Stomach (tissue), 8 donors: ENCODE measurements at regions not wholly inside any gene's neighbourhood (a gene's known extent, or its start where the extent isn't known, plus 50 kb on each side); places are given as distances from the start of the nearest gene placed in this dataset.

ENCODE experiments used
- DNase-seq, 2 donors: peaks; one replicate each; pipeline versions ENCODE4 v3.0.0 to v3.0.0-alpha.2; 2013 to 2019
- H3K27ac ChIP-seq, 5 donors: fragments of 200-600 bp in 4 of 5; sonication (generic) in 4 of 5; one replicate each; pipeline ENCODE4 v1.5.1; 2013 to 2019; ENCODE audit warnings: mild to moderate bottlenecking in 1 of 5, moderate library complexity in 1 of 5
- H3K27me3 ChIP-seq, 3 donors: fragments of 200-600 bp; sonication (generic); one replicate each; pipeline ENCODE4 v1.5.1; 2017 to 2019; ENCODE audit warnings: mixed run types in 1 of 3
- H3K36me3 ChIP-seq, 4 donors: fragments of 200-600 bp; sonication (generic); 1 replicate in 3 of 4; 2 replicates in 1 of 4; pipeline ENCODE4 v1.5.1; 2016 to 2019
- H3K4me1 ChIP-seq, 4 donors: fragments of 200-600 bp; sonication (generic); one replicate each; pipeline ENCODE4 v1.5.1; 2016 to 2019
- H3K4me3 ChIP-seq, 4 donors: fragments of 200-600 bp; sonication (generic) in 3 of 4; one replicate each; pipeline ENCODE4 v1.5.1; 2016 to 2019; ENCODE audit warnings: mild to moderate bottlenecking in 1 of 4
- H3K9me3 ChIP-seq, 4 donors: fragments of 200-600 bp; sonication (generic); one replicate each; pipeline ENCODE4 v1.5.1; 2016 to 2019
- EP300 ChIP-seq: sonication (generic); formaldehyde crosslinking; IDR thresholded peaks from one replicate; pipeline ENCODE4 v1.6.1; 2017; ENCODE audit warnings: antibody characterized with exemption
- POLR2A ChIP-seq, 4 donors: fragments of 450-650 bp; IDR thresholded peaks; one replicate each; pipeline ENCODE4 v1.6.1; 2016; ENCODE audit warnings: antibody characterized with exemption in 4 of 4, control low read depth in 2 of 4, mild to moderate bottlenecking in 1 of 4, moderate library complexity in 1 of 4
- POLR2AphosphoS5 ChIP-seq, 3 donors: sonication (generic); formaldehyde crosslinking; IDR thresholded peaks; one replicate each; pipeline ENCODE4 v1.6.1; 2016; ENCODE audit warnings: antibody characterized with exemption in 3 of 3
- WGBS, 5 donors: extraction: QIAGEN DNeasy Blood & Tissue Kit in 3 of 5; methylation state at CpG; one replicate each; pipeline versions ENCODE4 v1.1.5 to v1.1.7; 2013 to 2018; 5-methylcytosine and 5-hydroxymethylcytosine counted together
- intact Hi-C: fragments of 100-400 bp; cut with DNase I; formaldehyde crosslinking; loops from one replicate; pipeline ENCODE4 v1.15.1; 2023; ENCODE audit warnings: low total_unique reads
- TF ChIP-seq, protein P1 (sequence below), 7 experiments: fragments of 450-650 bp in 4 of 7; fragments of 200-600 bp in 3 of 7; sonication (generic) in 3 of 7; IDR thresholded peaks; one replicate each; pipeline ENCODE4 v1.5.1; 2016 to 2019; ENCODE audit warnings: antibody characterized with exemption in 7 of 7, control low read depth in 2 of 7, mild to moderate bottlenecking in 1 of 7
- donor health status: healthy with polysubstance abuse.
- donor health status: Bipolar disorder and iron deficiency.
- donor health status: healthy.

DNA sequence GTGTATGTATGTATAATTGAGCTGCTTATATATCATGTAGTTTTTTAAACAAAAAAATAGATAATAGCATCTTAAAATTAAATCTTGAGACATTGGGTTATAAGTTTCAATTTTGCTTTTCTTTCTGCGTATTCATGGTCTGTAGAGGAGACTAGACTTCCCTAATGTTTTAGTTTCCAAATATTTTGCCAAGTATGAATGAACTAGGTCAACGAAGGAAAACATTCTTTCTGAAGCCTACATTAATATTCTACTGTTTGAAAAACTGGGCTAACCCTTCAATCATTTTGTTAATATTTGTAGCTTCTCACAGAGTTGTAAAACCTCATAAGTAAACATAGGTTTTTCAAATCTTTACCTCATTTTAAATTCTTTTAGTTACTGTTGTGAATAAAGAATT, 592.7 kb downstream of the USP25 start:
- Histone ChIP-seq H3K4me1 (no peaks in the 10 kb centered on the region), H3K9me3 (no peaks in the 10 kb centered on the region), H3K27me3 (no peaks in the 10 kb centered on the region), H3K27ac (no peak overlapping the region), H3K36me3 (no peaks in the 10 kb centered on the region), H3K4me3 (no peak overlapping the region)
- TF ChIP-seq POLR2AphosphoS5 (IDR thresholded peaks at IDR 0.05): no peak
- TF ChIP-seq, protein P1, sequence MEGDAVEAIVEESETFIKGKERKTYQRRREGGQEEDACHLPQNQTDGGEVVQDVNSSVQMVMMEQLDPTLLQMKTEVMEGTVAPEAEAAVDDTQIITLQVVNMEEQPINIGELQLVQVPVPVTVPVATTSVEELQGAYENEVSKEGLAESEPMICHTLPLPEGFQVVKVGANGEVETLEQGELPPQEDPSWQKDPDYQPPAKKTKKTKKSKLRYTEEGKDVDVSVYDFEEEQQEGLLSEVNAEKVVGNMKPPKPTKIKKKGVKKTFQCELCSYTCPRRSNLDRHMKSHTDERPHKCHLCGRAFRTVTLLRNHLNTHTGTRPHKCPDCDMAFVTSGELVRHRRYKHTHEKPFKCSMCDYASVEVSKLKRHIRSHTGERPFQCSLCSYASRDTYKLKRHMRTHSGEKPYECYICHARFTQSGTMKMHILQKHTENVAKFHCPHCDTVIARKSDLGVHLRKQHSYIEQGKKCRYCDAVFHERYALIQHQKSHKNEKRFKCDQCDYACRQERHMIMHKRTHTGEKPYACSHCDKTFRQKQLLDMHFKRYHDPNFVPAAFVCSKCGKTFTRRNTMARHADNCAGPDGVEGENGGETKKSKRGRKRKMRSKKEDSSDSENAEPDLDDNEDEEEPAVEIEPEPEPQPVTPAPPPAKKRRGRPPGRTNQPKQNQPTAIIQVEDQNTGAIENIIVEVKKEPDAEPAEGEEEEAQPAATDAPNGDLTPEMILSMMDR (IDR thresholded peaks at IDR 0.05): no peak
- no peak for TF ChIP-seq POLR2A (IDR thresholded peaks at IDR 0.05)
- TF ChIP-seq EP300: no peak
- WGBS, 5 donors: 32 to 52% (median 35%) methylated on average over 2 of the region's 2 CpGs
- DNase-seq: no peak
- intact Hi-C loops: no loop called here

DNA sequence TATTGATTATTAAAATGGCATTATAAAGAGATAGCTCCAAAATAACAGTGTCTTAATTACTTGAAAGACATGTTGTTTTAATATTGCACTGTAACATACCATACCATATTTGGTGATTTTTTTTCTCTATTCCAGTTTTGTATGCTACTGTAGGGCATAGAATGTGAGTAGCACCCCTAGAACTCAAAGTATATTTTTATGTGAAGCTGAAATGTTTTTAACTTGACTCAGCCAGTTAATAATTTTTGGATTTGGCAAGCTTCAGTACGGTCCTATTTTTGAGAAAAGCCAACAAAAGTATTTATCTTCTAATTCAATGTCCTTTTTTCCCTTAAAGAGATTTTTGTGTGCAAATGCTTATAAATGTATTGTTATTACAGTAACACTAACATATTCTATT, 593.8 kb downstream of the USP25 start:
- TF ChIP-seq, protein P1 (IDR thresholded peaks at IDR 0.05): no peak
- TF ChIP-seq EP300: no peak
- no peak for TF ChIP-seq POLR2A (IDR thresholded peaks at IDR 0.05)
- no peak for TF ChIP-seq POLR2AphosphoS5 (IDR thresholded peaks at IDR 0.05)
- no peak for DNase-seq
- Histone ChIP-seq H3K4me1 (no peaks in the 10 kb centered on the region), H3K9me3 (no peaks in the 10 kb centered on the region), H3K4me3 (no peak overlapping the region), H3K27ac (no peak overlapping the region), H3K27me3 (no peaks in the 10 kb centered on the region), H3K36me3 (no peaks in the 10 kb centered on the region)
- WGBS, 5 donors: 38 to 73% (median 51%) methylated on average over 1 of the region's 1 CpG
- intact Hi-C loops: no loop called here

DNA sequence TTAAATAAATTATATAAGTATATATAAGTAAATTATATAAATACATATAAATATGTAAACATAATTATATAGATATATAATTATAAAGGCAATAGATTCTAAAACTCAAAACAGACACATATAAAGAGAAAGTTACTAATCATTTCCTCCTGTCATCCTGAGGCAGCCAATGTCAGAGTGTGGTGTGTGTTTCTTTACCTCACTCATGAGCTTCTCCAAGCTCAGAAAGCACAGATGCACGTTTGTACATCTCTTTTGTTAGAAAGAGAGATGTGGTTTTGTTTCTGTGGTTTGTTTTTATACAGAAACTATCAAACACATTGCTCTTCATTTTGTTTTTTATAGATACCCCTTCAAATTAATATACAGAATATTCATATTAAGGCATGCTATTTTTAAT, 594.8 kb downstream of the USP25 start:
- Histone ChIP-seq H3K36me3 (no peaks in the 10 kb centered on the region), H3K27ac (no peak overlapping the region), H3K9me3 (no peaks in the 10 kb centered on the region), H3K27me3 (no peaks in the 10 kb centered on the region), H3K4me3 (no peak overlapping the region), H3K4me1 (no peaks in the 10 kb centered on the region)
- intact Hi-C loops: no loop called here
- no peak for DNase-seq
- TF ChIP-seq POLR2AphosphoS5 (IDR thresholded peaks at IDR 0.05) (no peak), EP300 (no peak), POLR2A (IDR thresholded peaks at IDR 0.05) (no peak)
- TF ChIP-seq, protein P1 (IDR thresholded peaks at IDR 0.05): no peak
- 15 to 50% (median 36%) methylated on average over 1 of the region's 1 CpG for WGBS, 5 donors

DNA sequence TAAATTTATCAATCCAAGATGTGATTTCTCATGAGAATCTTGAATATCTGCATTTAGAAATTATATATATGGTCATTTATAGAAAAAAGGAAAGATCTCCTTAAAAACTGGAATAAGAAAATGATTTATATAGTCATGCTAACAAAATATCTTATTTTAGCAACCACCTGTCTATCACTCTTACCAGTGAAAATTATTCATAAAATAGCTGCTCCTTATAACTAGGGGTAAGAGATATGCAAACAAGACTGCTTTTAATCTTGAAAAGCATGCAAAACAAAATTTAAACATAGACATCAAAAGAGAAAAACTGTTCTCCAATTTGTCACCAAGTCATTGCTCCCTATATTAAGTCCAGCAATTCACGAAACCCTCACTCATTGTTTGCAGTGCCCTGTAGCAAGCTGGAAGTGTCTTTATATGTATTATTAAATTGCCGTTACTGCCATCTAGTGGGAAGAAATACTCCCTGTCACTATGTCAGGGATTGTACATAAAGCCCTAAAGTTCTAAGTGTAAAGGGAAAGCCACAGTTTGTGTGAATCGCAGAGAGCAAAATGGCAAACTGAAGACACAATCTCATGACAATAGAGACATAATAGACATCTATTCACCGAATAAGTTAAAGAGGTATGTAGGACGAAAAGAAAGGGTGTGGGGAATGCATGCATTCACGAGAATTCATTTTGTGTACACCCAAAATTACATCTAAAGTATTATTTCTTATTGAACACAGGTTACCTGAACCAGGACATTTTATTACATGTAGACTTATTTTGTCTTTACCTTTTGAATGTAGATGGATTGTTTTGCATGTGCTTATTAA, 600.5 kb downstream of the USP25 start:
- no peaks in the 10 kb centered on the region for H3K27me3 ChIP-seq
- no peak overlapping the region for H3K4me3 ChIP-seq
- H3K27ac ChIP-seq: peak overlapping the region in 1 of 5 donors; percentile 7
- H3K36me3 ChIP-seq: no peaks in the 10 kb centered on the region
- no peaks in the 10 kb centered on the region for H3K9me3 ChIP-seq
- intact Hi-C loops: loop anchor here (5.0 kb wide), 1 partner anchor 248 kb away; no protein-coding TSS in a partner anchor
- H3K4me1 ChIP-seq: no peaks in the 10 kb centered on the region
- DNase-seq: peak in 1 of 2 donors; percentile 90
- TF ChIP-seq, protein P1 (IDR thresholded peaks at IDR 0.05): peak in 5 of 7 experiments; percentile 52 to 70 (median 59)
- TF ChIP-seq POLR2AphosphoS5 (IDR thresholded peaks at IDR 0.05): no peak
- WGBS, 5 donors: 25 to 32% (median 30%) methylated on average over 6 of the region's 6 CpGs
